GM18520 (cell line): ENCODE measurements at regions not wholly inside any gene's neighbourhood (a gene's known extent, or its start where the extent isn't known, plus 50 kb on each side); places are given as distances from the start of the nearest gene placed in this dataset.
"Not testable (repeated sequence)": the region's sequence is repeated elsewhere in the genome, so short reads cannot be mapped to it uniquely, and the experiment has no call there.

ENCODE experiments used
- ATAC-seq: cut with Tn5 transposase; IDR thresholded peaks from one replicate; pipeline ENCODE4 v1.9.1; 2021; ENCODE audit not compliant: unreplicated experiment

DNA sequence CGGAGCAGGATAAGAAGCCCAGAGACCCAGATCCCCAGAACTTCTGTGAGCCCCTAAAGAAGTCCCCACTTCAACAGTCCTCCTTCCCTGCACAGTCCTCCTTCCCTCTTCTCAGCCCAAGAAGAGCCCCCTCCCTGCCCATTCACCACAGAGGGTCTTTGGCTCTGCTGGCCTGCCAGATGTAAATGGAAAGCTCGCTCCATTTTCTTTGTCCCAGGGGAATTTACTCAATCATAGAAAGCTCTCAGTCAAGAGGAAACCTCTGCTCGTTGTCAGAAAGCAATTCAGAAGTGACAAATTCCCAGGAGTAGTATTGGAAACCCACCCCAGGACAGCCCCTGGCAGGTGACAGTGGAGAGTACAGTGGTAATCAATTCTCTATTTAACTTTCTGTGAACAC lies 105.5 kb upstream of the SMAD3 start:
- ATAC-seq = no peak

DNA sequence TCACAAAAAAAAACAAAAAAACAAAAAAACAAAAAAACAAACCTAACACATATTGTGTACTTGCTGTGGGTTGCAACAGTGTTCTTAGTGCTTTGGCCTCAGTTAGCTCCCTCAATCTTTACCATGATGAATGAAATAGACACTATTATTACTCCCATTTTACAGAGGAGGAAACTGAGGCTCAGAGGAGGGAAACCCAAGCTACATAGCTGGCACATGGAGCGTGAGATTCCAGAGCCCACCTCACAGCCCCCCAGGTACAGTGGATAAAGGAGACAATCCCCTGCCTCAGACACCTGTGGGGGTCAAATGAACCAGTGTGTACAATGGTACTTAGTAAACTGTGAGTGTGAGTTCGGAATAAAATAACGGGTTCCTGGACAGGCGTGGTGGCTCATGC lies 104.9 kb upstream of the SMAD3 start:
- ATAC-seq = no peak

DNA sequence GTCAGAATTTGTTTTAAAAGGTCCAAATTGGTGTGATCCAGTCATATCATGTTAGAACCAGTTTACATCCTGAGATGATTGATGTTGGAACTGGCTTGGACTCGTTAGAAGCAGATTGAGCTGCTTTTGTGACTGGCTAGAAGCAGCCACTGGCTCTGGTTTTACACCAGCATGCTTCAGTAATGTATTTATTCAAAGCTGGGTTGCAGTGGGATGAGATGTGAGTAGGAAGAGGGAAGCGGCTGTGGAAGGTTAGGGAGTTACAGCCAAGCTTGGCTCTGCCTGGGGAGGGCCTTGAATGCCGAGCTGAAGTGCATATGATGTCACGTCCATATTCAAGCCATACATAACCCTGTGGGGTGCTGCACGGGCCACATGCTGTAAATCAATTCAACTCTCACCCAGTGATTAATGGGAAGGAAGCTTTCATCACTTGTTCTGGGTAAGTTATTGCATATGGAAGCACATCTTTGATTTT lies 104.0 kb upstream of the SMAD3 start:
- no peak for ATAC-seq

DNA sequence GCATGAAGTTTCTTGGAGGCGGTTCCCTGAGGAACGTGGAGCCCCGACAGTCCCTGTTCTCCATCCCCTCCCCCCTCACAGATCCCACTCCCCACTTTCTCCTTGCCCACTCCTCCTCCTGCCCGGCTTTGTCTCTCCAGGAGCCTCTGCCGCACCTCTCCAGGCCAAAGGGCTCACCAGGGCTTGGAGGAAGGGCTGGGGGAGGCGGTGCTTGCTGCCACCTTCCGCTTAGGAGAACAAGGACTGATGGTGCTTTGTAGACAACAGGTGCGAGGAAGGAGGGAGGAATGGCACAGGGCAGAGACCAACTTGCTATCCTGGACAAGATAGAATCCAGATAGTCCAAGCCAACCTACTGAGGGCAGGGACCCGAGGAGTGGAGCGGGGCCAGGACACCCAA lies 103.5 kb upstream of the SMAD3 start:
- no peak for ATAC-seq

DNA sequence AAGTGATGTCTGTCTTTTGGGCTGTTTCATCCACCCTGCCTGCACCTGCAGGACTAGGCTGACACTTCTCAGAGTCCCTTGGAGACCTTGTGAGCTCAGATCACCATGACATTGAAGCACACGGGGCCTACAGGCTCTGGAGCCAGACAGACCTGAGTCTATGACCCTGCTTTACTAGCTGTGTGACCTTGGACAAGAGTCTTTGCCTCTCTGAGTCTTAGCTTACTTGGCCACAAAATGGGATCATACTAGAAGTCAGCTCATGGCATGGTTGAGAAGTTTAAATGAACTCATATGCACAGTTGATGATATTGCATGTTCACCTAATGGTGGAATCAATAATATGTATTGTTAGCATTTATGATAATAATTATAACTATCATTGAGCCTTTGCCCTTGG lies 102.9 kb upstream of the SMAD3 start:
- ATAC-seq = no peak

DNA sequence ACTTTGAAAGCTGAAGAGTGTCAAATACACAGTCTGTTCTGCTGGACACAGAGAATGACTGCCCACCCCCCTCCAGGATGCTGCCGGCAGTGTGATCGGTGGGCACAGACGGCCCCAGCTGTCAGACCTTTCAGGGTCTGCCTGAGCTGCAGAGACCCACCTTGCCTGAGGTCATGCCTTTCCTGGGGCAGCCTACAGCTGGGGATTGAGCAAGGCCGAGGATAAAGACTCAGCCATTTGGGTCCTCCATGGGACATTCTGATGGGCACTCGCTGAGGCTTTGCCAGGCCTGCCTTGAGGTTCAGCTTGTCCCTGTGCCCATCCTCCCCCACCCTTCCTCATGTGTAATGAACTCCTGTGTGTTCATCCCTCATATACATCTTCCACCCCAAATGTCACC lies 102.3 kb upstream of the SMAD3 start:
- no peak for ATAC-seq

DNA sequence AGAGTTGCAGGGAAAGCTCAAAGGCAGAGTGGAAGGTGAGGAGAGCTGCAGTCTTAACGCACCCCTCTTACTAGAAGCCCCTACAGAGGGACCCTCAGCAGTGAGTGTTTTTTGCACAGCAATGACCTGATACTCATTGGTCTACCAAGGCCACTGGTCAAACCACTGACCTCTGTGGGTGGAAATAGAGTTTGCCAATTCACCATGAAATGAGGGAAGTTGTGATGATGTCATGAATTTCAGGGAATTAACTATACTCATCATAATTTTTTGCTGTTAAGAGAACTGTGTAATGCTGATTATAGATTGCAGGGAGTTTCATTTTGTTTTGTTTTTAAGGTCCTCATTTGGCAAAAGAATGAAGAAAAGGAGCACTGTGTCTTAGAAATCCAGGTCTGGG lies 101.7 kb upstream of the SMAD3 start:
- no peak for ATAC-seq

DNA sequence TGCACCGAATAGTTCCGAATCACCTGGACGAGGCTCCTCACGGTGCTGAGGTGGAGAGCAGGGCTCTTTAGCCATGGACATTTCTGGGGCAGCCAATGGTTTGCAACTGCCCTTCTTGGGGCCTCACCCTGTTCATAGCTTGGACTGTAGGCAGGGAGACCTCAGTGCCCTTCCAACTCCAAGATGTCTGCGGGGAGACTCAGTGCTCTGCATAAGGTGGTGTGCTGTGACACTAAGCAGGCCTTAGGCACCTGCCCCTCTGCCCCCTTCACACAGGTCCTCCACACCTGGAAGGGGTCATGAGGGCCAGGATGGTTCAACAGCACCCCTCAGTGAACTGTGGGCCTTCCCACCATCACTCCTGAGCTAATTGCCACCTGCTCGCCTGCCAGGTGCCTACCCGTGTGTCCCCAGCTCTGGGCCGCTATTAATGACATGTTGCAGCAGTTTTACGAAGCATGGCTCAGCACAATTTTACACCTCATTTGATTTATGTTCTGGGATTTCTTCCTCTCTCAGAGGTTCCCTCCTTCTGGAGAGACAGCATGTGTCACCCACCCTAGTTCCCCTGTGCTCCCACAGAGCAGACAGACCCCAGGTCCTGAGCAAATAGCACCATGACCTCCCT lies 101.2 kb upstream of the SMAD3 start:
- no peak for ATAC-seq

DNA sequence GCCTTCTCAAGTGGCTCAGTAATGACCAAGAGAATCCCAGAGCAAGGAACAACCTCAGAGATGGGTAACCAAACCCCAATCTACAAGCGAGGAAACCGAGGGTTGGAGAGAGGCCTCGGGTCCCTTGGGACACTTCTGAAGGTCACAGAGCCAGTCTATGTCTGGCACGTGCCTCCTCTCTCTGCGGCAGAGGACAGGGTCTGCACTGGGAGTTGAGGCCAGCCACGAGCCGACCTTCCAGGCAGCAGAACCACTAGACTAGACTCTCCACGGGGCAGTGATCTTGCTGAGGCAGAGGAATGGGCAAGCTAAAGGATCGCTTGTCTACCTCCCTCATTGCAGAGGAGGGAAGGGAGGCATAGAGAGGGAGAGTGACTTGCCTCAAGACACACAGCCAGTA lies 100.6 kb upstream of the SMAD3 start:
- no peak for ATAC-seq

DNA sequence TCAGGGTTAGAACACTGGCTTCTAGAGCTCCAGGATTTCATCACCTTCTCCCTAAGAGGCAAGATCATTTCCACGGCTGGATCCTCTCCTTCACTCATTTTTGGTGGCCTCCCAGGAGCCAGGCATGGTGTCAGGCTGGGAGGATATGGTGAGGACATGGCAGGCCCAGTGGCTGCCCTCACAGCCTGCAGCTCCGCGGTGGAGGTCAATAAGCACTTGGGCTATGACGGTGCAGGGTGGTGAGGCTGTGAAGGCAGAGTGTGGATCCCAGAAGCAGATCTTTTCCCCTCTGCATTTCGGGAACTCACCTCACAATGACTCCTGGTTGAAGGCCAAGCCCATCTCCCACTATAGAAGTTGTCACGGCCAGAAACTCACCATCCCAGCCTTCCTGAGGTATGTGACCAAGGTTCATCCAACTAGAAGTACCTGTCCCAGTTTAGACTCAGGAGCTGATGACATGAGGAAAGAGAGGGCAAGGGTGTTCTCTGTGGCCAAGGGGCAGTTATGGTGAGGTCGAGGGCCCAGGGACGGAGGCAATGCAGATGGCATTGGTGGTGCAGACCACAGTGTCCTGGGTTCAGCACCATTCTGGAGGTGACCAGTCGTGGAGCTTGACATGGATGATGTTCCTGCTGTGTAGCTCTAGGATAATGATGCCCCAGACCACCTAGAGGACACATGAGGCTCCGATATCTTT lies 100.1 kb upstream of the SMAD3 start:
- ATAC-seq = no peak

DNA sequence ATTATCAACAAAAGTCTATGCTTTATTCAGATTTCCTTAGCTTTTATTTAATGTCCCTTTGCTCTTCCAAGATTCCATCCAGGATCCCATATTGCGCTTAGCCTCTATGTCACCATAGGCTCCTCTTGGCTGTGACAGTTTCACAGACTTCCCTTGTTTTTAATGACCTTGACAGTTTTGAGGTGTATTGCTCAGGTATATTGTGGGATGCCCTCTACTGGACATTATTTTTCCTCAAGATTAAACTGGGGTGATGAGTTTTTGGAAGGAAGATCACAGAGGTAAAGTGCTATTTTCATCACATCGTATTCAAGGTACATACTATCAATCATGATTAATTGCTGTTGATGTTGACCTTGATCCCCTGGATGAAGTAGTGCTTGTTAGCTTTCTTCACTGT lies 99.1 kb upstream of the SMAD3 start:
- ATAC-seq = no peak

DNA sequence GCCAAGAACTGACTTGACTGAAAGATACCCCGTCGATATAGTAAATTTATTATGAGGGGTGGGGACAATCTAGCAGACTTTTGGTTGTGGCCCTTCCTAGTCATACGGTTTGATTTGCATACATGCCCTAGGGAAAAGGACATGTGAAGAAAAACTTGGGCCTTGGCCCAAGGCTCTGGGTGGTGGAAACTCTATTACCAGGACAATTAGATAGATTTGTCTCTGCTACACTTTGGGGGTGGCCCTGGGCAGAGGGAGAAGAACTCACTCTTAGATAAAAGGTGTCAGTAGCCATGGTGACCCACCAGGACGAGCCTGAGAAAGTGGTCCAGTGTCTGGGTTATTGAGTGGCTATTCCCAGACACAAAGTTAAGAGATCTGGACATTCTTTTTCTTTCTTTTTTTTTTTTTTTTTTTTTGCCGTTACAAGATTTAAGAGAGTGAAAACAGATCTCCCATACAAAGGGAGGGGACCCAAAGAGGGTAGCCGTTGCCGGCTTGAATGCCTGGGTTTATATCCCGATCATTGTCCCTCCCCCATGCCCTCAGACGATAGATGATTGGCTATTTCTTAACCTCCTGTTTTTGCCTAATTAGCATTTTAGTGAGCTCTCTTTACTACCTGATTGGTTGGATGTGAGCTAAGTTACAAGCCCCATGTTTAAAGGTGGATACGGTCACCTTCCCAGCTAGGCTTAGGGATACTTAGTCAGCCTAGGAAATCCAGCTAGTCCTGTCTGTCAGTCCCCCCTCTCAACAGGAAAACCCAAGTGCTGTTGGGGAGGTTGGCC lies 96.4 kb upstream of the SMAD3 start:
- no peak for ATAC-seq

DNA sequence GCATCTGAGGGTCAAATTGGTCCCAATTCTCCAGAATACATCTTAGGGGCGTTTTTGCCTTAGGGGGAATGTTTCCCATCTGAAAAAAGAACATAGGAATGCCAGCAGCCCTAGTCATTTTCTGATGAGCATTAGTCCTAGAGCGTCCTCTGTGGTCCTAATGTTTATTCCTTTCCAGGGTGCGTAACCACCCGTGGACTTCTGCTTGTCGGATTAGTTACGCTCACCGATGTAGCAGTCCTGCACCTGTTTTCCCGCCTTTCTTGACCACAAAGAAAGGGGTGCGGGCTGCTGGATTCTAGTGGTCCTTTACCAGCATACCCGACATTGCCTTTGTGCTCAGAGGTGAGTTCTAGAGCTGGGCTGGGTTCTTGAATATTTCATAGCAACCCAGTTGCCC lies 91.3 kb upstream of the SMAD3 start:
- not testable (repeated sequence) for ATAC-seq

DNA sequence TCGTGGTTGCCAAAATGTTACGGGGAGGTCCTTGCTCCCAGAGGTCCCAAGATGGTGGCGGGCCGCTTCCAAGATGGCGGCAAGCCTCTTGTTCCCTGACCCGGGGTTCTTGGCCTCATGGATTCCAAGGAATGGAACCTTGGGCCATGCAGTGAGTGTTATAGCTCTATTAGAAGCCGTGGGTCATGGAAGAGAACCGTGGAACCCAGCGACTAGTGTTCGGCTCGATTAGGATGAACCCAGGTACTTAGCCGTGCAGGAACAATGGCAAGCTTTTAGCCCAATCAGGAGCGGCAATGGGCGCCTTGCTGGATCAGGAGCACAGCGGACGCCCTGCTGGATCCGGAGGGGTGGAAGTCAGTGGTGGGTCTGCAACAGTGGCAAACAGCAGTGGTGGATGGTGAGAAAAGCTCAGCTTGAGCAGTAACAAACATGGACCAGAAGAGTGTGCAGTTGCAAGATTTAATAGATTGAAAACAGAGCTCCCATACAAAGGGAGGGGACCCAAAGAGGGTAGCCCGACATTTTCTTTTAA lies 89.2 kb upstream of the SMAD3 start:
- not testable (repeated sequence) for ATAC-seq

DNA sequence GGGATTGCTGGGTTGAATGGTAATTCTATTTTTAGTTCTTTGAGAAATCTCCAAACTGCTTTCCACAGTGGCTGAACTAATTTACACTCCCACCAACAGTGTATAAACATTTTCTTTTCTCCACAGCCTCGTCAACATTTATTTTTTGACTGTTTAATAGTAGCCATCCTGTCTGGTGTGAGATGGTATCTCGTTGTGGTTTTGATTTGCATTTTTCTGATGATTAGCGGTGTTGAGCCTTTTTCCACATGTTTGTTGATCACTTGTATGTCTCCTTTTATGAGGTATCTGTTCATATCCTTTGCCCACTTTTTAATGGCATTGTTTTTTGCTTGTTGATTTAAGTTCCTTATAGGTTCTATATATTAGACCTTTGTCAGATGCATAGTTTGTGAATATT lies 85.1 kb upstream of the SMAD3 start:
- not testable (repeated sequence) for ATAC-seq

DNA sequence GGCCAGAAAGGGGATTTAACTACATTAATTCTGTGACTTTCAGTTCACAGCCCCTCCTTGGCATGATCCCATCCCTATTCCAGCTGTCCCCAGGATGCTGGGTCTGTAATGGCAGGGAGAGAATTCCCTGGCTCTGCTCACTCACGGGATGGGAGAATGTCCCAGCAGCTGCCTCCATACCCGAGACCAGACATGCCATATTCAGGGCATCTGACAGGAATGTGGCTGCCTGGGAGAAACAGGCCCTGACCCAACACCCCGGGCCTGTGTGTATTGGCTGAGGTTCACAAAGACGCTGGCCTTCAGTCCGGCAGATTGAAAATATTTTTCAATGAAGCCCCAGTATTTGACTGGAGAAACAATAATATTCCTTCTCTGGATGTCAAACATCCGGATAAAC lies 83.6 kb upstream of the SMAD3 start:
- ATAC-seq = no peak

DNA sequence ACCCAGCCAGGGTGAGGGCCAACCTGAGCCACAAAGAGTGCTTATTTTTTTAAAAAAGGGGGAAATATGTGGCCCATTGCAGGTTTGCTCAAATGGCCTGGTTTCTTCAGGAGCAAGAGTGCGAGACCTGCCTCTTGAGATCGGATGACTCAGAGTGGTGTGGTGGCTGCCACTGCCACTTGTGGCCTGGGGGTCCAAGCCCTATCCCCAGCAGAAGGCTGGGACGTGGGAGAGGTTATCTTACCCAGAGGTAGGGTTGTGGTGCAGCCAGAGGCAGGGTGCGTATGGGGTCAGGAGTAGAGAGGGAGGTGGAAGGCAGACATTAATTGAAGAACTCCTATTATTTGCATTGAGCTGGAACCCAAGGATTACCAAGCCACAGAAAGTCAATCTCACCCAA lies 83.2 kb upstream of the SMAD3 start:
- ATAC-seq = no peak

DNA sequence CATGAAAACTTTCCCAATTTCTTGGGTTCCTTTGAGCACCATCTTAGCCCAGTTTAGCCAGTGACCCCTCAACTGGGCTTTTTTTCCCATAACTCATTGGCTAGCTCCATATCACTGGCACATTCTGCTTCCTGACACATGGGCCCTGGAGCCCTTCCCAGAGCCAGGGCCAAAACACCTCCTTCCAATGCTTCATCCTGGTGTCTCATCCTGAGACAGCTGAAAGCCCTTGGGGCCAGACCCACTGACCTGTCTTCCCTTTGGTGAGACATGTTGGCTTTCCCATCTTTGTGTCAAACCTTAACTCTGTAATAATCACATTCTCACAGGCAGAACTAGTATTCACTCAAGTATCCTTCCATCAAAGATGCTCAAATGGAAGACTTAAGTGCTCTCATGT lies 82.6 kb upstream of the SMAD3 start:
- ATAC-seq = no peak

DNA sequence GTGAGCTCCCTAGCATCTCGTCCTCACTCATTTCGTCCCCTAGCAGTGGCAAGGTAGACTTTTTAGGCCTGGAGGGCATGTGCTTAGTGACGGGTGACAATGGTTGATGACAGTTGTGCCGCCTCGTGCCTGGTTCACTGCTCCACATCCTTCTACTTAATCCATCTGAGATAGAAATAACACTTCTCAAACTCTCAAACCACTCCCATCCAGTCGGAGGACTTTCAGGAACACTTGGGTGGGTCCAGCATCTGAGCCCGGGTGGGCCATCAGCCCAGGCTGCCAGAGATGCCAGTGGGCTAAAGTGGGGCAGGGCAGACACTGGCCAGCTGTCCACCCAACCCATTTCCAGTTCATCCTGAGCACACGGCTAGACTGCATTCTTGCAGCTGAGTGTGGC lies 79.7 kb upstream of the SMAD3 start:
- ATAC-seq = no peak

DNA sequence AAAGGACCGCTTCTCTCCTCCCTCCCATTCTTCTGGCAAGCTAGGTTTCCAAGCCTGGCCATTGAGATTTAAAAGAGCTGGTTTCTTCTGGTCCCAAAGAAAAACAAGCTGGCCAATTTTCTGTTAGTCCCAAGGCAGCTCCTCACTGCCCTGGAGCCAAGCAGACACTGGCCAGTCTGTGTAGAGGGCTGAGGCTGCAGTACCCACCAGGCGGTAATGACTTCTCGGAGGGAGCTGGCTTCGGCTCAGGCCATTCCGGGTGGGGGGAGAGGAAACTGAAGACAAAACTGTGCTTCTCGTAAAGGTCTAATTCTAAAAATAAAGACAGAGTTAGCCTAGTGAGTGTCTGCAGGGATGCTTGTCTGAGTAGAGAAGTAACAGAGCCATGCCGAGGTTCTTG lies 78.5 kb upstream of the SMAD3 start:
- no peak for ATAC-seq

DNA sequence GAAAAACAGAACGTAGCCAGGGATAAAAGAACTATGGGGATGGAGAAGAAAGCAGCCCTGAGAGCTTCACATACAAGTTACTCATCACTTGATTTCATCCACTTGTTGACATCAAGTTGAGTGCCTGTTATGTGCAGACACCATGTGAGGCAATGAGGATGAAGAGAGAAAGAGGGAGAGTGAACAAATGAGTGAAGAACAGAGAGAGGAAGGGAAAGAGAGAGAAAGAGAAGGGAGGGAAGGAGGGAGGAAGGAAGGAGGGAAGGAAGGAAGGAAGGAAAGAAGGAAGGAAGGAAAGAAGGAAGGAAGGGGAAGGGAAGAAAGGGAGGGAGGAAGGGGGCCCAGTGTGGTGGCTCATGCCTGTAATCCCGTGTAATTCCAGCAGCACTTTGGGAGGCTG lies 72.3 kb upstream of the SMAD3 start:
- no peak for ATAC-seq
